ENCODE measurements at regions not wholly inside any gene's neighbourhood (a gene's known extent, or its start where the extent isn't known, plus 50 kb on each side); places are given as distances from the start of the nearest gene placed in this dataset.

GRCh38 chr18:10259901-10260300 is 194.5 kb upstream of the APCDD1 start:
- Mint-ChIP-seq H3K9me3 (peaks cover 5% of the 10 kb centered on the region), H3K27me3 (peaks cover 12% of the 10 kb centered on the region), H3K4me3 (no peak overlapping the region), H3K4me1 (no peaks in the 10 kb centered on the region), H3K36me3 (ENCODE audit: insufficient read depth) (no peaks in the 10 kb centered on the region), H3K27ac (ENCODE audit: low read depth) (no peak overlapping the region)
- ATAC-seq (replicated peaks; ENCODE audit: extremely low read depth, poor library complexity, severe bottlenecking) (no peak), DNase-seq (ENCODE audit: low spot score in 2 of 2) (no peak)

- no peak for ATAC-seq (replicated peaks; ENCODE audit: extremely low read depth, poor library complexity, severe bottlenecking)
- Mint-ChIP-seq H3K36me3 (ENCODE audit: insufficient read depth) (no peaks in the 10 kb centered on the region), H3K9me3 (no peaks in the 10 kb centered on the region), H3K4me3 (no peak overlapping the region), H3K27ac (ENCODE audit: low read depth) (no peak overlapping the region), H3K27me3 (no peaks in the 10 kb centered on the region), H3K4me1 (no peaks in the 10 kb centered on the region)
- no peak for DNase-seq (ENCODE audit: low spot score in 2 of 2)
Measured at GRCh38 chr18:10261344-10262276, 192.8 kb upstream of the APCDD1 start.

- H3K9me3 Mint-ChIP-seq, result no peaks in the 10 kb centered on the region
- no peak overlapping the region for H3K27ac Mint-ChIP-seq (ENCODE audit: low read depth)
- no peaks in the 10 kb centered on the region for H3K27me3 Mint-ChIP-seq
- H3K4me3 Mint-ChIP-seq, result no peak overlapping the region
- DNase-seq (ENCODE audit: low spot score in 2 of 2) (no peak), ATAC-seq (replicated peaks; ENCODE audit: extremely low read depth, poor library complexity, severe bottlenecking) (no peak)
- H3K36me3 Mint-ChIP-seq (ENCODE audit: insufficient read depth), result no peaks in the 10 kb centered on the region
- H3K4me1 Mint-ChIP-seq, result no peaks in the 10 kb centered on the region
Measured at GRCh38 chr18:10262566-10262965, 191.9 kb upstream of the APCDD1 start.

- no peak overlapping the region for H3K27ac Mint-ChIP-seq (ENCODE audit: low read depth)
- H3K4me3 Mint-ChIP-seq, result no peak overlapping the region
- H3K36me3 Mint-ChIP-seq (ENCODE audit: insufficient read depth), result no peaks in the 10 kb centered on the region
- H3K9me3 Mint-ChIP-seq, result no peaks in the 10 kb centered on the region
- no peak for ATAC-seq (replicated peaks; ENCODE audit: extremely low read depth, poor library complexity, severe bottlenecking)
- no peaks in the 10 kb centered on the region for H3K4me1 Mint-ChIP-seq
- no peak for DNase-seq (ENCODE audit: low spot score in 2 of 2)
- H3K27me3 Mint-ChIP-seq, result no peaks in the 10 kb centered on the region
Measured at GRCh38 chr18:10264260-10264659, 190.2 kb upstream of the APCDD1 start.

- H3K4me1 Mint-ChIP-seq, result no peaks in the 10 kb centered on the region
- no peak overlapping the region for H3K4me3 Mint-ChIP-seq
- no peak for DNase-seq (ENCODE audit: low spot score in 2 of 2)
- H3K9me3 Mint-ChIP-seq, result no peaks in the 10 kb centered on the region
- ATAC-seq (replicated peaks; ENCODE audit: extremely low read depth, poor library complexity, severe bottlenecking), result no peak
- H3K27ac Mint-ChIP-seq (ENCODE audit: low read depth), result no peak overlapping the region
- no peaks in the 10 kb centered on the region for H3K36me3 Mint-ChIP-seq (ENCODE audit: insufficient read depth)
- H3K27me3 Mint-ChIP-seq, result peaks cover 9% of the 10 kb centered on the region
Measured at GRCh38 chr18:10265560-10266333, 188.7 kb upstream of the APCDD1 start.

GRCh38 chr18:10266334-10266590 is 188.2 kb upstream of the APCDD1 start:
- H3K27me3 Mint-ChIP-seq, result peaks cover 9% of the 10 kb centered on the region
- H3K4me3 Mint-ChIP-seq, result no peak overlapping the region

GRCh38 chr18:10269261-10269660 is 185.2 kb upstream of the APCDD1 start:
- H3K27ac Mint-ChIP-seq (ENCODE audit: low read depth), result no peak overlapping the region

More at GRCh38 chr18:10266334-10266590, 188.2 kb upstream of the APCDD1 start:
- no peak overlapping the region for H3K27ac Mint-ChIP-seq (ENCODE audit: low read depth)
- no peaks in the 10 kb centered on the region for H3K4me1 Mint-ChIP-seq
- DNase-seq (ENCODE audit: low spot score in 2 of 2) (no peak), ATAC-seq (replicated peaks; ENCODE audit: extremely low read depth, poor library complexity, severe bottlenecking) (no peak)
- no peaks in the 10 kb centered on the region for H3K9me3 Mint-ChIP-seq
- no peaks in the 10 kb centered on the region for H3K36me3 Mint-ChIP-seq (ENCODE audit: insufficient read depth)

GRCh38 chr18:10270151-10270571 is 184.3 kb upstream of the APCDD1 start:
- Mint-ChIP-seq H3K9me3 (peaks cover 7% of the 10 kb centered on the region), H3K4me1 (no peaks in the 10 kb centered on the region), H3K27me3 (peaks cover 9% of the 10 kb centered on the region), H3K36me3 (ENCODE audit: insufficient read depth) (no peaks in the 10 kb centered on the region), H3K4me3 (no peak overlapping the region), H3K27ac (ENCODE audit: low read depth) (no peak overlapping the region)
- ATAC-seq (replicated peaks; ENCODE audit: extremely low read depth, poor library complexity, severe bottlenecking) (no peak), DNase-seq (ENCODE audit: low spot score in 2 of 2) (no peak)

More at GRCh38 chr18:10269261-10269660, 185.2 kb upstream of the APCDD1 start:
- H3K9me3 Mint-ChIP-seq, result peaks cover 7% of the 10 kb centered on the region
- no peaks in the 10 kb centered on the region for H3K36me3 Mint-ChIP-seq (ENCODE audit: insufficient read depth)
- no peak overlapping the region for H3K4me3 Mint-ChIP-seq
- H3K27me3 Mint-ChIP-seq, result peaks cover 9% of the 10 kb centered on the region
- ATAC-seq (replicated peaks; ENCODE audit: extremely low read depth, poor library complexity, severe bottlenecking) (no peak), DNase-seq (ENCODE audit: low spot score in 2 of 2) (no peak)
- no peaks in the 10 kb centered on the region for H3K4me1 Mint-ChIP-seq

GRCh38 chr18:10271481-10271880 is 183.0 kb upstream of the APCDD1 start:
- Mint-ChIP-seq H3K27ac (ENCODE audit: low read depth) (no peak overlapping the region), H3K4me3 (no peak overlapping the region), H3K4me1 (no peaks in the 10 kb centered on the region), H3K36me3 (ENCODE audit: insufficient read depth) (no peaks in the 10 kb centered on the region), H3K27me3 (peaks cover 9% of the 10 kb centered on the region), H3K9me3 (peaks cover 13% of the 10 kb centered on the region)
- no peak for DNase-seq (ENCODE audit: low spot score in 2 of 2)
- no peak for ATAC-seq (replicated peaks; ENCODE audit: extremely low read depth, poor library complexity, severe bottlenecking)

- no peak for DNase-seq (ENCODE audit: low spot score in 2 of 2)
- Mint-ChIP-seq H3K4me3 (no peak overlapping the region), H3K27ac (ENCODE audit: low read depth) (no peak overlapping the region), H3K36me3 (ENCODE audit: insufficient read depth) (no peaks in the 10 kb centered on the region), H3K27me3 (peaks cover 9% of the 10 kb centered on the region), H3K9me3 (peaks cover 13% of the 10 kb centered on the region), H3K4me1 (no peaks in the 10 kb centered on the region)
- no peak for ATAC-seq (replicated peaks; ENCODE audit: extremely low read depth, poor library complexity, severe bottlenecking)
Measured at GRCh38 chr18:10274301-10274700, 180.1 kb upstream of the APCDD1 start.

GRCh38 chr18:10275486-10275885 is 178.9 kb upstream of the APCDD1 start:
- no peak overlapping the region for H3K4me3 Mint-ChIP-seq
- peaks cover 13% of the 10 kb centered on the region for H3K9me3 Mint-ChIP-seq
- no peak for ATAC-seq (replicated peaks; ENCODE audit: extremely low read depth, poor library complexity, severe bottlenecking)
- no peak overlapping the region for H3K27ac Mint-ChIP-seq (ENCODE audit: low read depth)
- H3K4me1 Mint-ChIP-seq, result no peaks in the 10 kb centered on the region
- DNase-seq (ENCODE audit: low spot score in 2 of 2), result no peak
- H3K36me3 Mint-ChIP-seq (ENCODE audit: insufficient read depth), result no peaks in the 10 kb centered on the region
- no peaks in the 10 kb centered on the region for H3K27me3 Mint-ChIP-seq

- no peak overlapping the region for H3K4me3 Mint-ChIP-seq
- no peaks in the 10 kb centered on the region for H3K36me3 Mint-ChIP-seq (ENCODE audit: insufficient read depth)
- no peak for DNase-seq (ENCODE audit: low spot score in 2 of 2)
- peaks cover 10% of the 10 kb centered on the region for H3K9me3 Mint-ChIP-seq
- no peaks in the 10 kb centered on the region for H3K4me1 Mint-ChIP-seq
- H3K27ac Mint-ChIP-seq (ENCODE audit: low read depth), result no peak overlapping the region
- no peaks in the 10 kb centered on the region for H3K27me3 Mint-ChIP-seq
- ATAC-seq (replicated peaks; ENCODE audit: extremely low read depth, poor library complexity, severe bottlenecking), result no peak
Measured at GRCh38 chr18:10278265-10278664, 176.2 kb upstream of the APCDD1 start.

GRCh38 chr18:10279471-10279870 is 175.0 kb upstream of the APCDD1 start:
- no peak overlapping the region for H3K27ac Mint-ChIP-seq (ENCODE audit: low read depth)
- no peaks in the 10 kb centered on the region for H3K4me1 Mint-ChIP-seq
- H3K4me3 Mint-ChIP-seq, result no peak overlapping the region
- H3K36me3 Mint-ChIP-seq (ENCODE audit: insufficient read depth), result no peaks in the 10 kb centered on the region
- DNase-seq (ENCODE audit: low spot score in 2 of 2) (no peak), ATAC-seq (replicated peaks; ENCODE audit: extremely low read depth, poor library complexity, severe bottlenecking) (no peak)
- peaks cover 6% of the 10 kb centered on the region for H3K9me3 Mint-ChIP-seq
- no peaks in the 10 kb centered on the region for H3K27me3 Mint-ChIP-seq

Measured in central memory CD8-positive, alpha-beta T cell (primary cell).